BE2C (cell line): ENCODE measurements at regions not wholly inside any gene's neighbourhood (a gene's known extent, or its start where the extent isn't known, plus 50 kb on each side); places are given as distances from the start of the nearest gene placed in this dataset.

ENCODE experiments used
- DNase-seq: peaks from one replicate; pipeline ENCODE4 v3.0.0-alpha.2; 2020
- H3K27me3 ChIP-seq: fragments of 250-450 bp; sonication (Bioruptor Pico); 2 replicates; pipeline ENCODE4 v1.5.1; 2020; ENCODE audit warnings: mild to moderate bottlenecking
- H3K36me3 ChIP-seq: fragments of 250-450 bp; sonication (Bioruptor Pico); 2 replicates; pipeline ENCODE4 v1.5.1; 2020; ENCODE audit warnings: mild to moderate bottlenecking
- H3K4me1 ChIP-seq: fragments of 250-450 bp; sonication (Bioruptor Pico); 2 replicates; pipeline ENCODE4 v1.5.1; 2020
- H3K4me3 ChIP-seq: 2 replicates; pipeline ENCODE4 v1.5.1; 2011; ENCODE audit warnings: low read depth, low read length
- H3K9me3 ChIP-seq: fragments of 250-450 bp; sonication (Bioruptor Pico); 2 replicates; pipeline ENCODE4 v1.5.1; 2020
- CTCF ChIP-seq: IDR thresholded peaks from 2 replicates; pipeline ENCODE4 v1.5.1; 2012; ENCODE audit warnings: mild to moderate bottlenecking, low read depth, low read length

DNA sequence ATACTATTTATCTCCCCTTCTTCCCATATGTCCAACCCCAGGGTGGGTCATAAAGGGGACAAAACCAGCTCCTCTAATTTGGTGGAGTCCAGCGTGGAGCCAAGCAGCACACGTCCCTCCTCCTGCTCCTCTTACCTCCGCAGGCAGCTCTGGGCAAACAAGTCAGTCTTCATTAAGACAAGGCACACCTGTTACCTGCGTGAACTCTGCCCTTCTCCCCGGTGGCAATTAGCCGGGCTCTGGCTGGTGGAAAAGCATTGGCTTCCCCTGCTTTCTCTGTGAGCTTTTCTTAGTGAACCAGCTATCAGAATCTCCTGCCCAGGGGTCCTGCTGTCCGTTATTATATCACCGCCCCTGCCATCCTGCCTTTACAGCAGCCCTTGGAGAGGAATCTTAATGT is 418.7 kb upstream of the CADM1 start:
- Histone ChIP-seq H3K27me3 (no peaks in the 10 kb centered on the region), H3K9me3 (no peaks in the 10 kb centered on the region), H3K4me1 (peaks cover 10% of the 10 kb centered on the region), H3K4me3 (no peak overlapping the region), H3K36me3 (no peaks in the 10 kb centered on the region)
- no peak for DNase-seq
- no peak for TF ChIP-seq CTCF

DNA sequence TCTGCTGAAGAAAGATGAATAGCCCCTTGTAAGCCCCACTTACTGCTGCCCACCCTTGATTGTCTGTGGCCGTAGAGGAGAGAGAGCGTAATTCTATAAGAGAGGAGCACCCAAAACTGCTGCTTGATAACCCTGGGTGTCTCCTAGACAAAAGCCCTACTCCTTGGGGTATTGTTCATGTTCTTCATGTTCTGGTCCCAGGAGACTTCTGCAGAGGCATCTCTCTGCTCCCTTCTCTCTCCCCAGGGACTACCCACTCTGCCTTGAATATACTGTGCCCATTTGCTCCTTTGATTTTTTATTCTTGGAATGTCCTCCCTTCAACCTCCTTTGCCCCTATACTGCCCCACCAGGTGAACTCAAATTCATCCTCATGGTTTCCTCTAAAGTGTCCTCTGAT is 417.8 kb upstream of the CADM1 start:
- H3K36me3 ChIP-seq: no peaks in the 10 kb centered on the region

GRCh38 chr11:115921540-115921939 is 417.3 kb upstream of the CADM1 start:
- TF ChIP-seq CTCF: no peak
- no peak for DNase-seq

More for the DNA sequence above, 417.8 kb upstream of the CADM1 start:
- no peaks in the 10 kb centered on the region for H3K9me3 ChIP-seq
- peaks cover 10% of the 10 kb centered on the region for H3K4me1 ChIP-seq
- no peak for TF ChIP-seq CTCF
- no peaks in the 10 kb centered on the region for H3K27me3 ChIP-seq
- no peak overlapping the region for H3K4me3 ChIP-seq
- DNase-seq: no peak

DNA sequence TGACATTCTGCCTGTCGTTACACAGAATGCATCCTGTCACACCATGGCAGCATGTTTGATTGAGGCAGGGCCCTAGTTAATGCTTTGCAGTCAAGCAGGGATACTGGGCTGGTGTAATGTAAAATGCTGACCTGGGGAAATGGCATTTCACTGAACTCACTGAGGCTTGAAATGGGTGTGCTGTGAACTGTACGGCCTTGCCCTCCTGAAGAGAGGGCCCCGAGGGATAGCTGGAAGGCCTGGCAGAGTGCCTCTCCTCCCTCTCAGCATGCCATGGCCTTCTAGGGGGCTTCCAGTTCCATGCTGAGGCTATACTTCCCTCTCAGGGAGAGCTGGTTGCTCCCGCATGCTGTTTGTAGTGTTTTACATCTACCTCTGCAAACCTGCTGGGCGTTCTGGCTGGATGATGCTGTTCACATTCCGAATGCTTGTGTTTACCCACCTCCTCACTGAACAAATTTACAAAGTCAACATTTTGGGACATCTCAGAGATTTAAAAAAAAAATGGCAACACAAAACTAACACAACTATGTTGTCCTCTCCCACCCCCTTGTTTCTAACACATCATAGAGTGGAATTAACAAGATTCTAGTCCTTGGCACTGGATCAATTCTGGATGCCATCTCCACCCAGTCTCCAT is 416.7 kb upstream of the CADM1 start:
- TF ChIP-seq CTCF: no peak
- H3K36me3 ChIP-seq: no peaks in the 10 kb centered on the region
- peaks cover 10% of the 10 kb centered on the region for H3K4me1 ChIP-seq
- no peaks in the 10 kb centered on the region for H3K27me3 ChIP-seq
- H3K4me3 ChIP-seq: no peak overlapping the region
- H3K9me3 ChIP-seq: no peaks in the 10 kb centered on the region
- DNase-seq: no peak

More at GRCh38 chr11:115921540-115921939, 417.3 kb upstream of the CADM1 start:
- Histone ChIP-seq H3K4me3 (no peak overlapping the region), H3K27me3 (no peaks in the 10 kb centered on the region), H3K36me3 (no peaks in the 10 kb centered on the region), H3K9me3 (no peaks in the 10 kb centered on the region), H3K4me1 (peaks cover 10% of the 10 kb centered on the region)

DNA sequence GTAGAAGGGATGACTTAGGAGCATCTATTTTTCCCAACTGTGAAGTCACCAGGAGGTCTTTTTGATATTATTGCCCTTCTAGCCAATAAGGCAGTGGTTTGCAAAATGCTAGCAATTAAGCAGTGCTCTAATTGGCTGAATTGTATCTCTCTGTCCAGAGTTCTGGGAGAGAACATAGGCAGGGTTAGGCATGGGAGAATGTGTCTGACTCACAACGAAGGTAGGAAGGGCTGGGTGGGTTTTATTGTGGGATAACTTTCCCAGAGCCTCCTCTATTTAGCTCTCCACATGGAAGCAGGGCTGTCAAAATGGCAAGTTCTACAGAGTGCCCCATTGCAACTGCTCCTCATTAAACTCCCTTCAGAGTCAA is 415.9 kb upstream of the CADM1 start:
- Histone ChIP-seq H3K9me3 (no peaks in the 10 kb centered on the region), H3K36me3 (no peaks in the 10 kb centered on the region), H3K4me1 (peaks cover 18% of the 10 kb centered on the region), H3K4me3 (no peak overlapping the region), H3K27me3 (no peaks in the 10 kb centered on the region)
- DNase-seq: no peak
- no peak for TF ChIP-seq CTCF

- DNase-seq: no peak
- no peak for TF ChIP-seq CTCF
- Histone ChIP-seq H3K9me3 (no peaks in the 10 kb centered on the region), H3K27me3 (no peaks in the 10 kb centered on the region), H3K36me3 (no peaks in the 10 kb centered on the region), H3K4me3 (no peak overlapping the region), H3K4me1 (peaks cover 19% of the 10 kb centered on the region)
Measured at GRCh38 chr11:115919341-115920091, 415.3 kb upstream of the CADM1 start.
